Mesodermal cell (in vitro differentiated cells): ENCODE measurements at regions not wholly inside any gene's neighbourhood (a gene's known extent, or its start where the extent isn't known, plus 50 kb on each side); places are given as distances from the start of the nearest gene placed in this dataset.

Source experiments
- H3K27ac ChIP-seq: 2 replicates; pipeline ENCODE4 v1.7.0; 2013; ENCODE audit warnings: mild to moderate bottlenecking, low read depth, low read length, moderate library complexity; ENCODE audit not compliant: severe bottlenecking
- H3K36me3 ChIP-seq: 2 replicates; pipeline ENCODE4 v1.7.1; 2013; ENCODE audit warnings: mild to moderate bottlenecking, low read length, moderate library complexity; ENCODE audit not compliant: control insufficient read depth, insufficient read depth
- H3K4me1 ChIP-seq: one replicate; pipeline ENCODE4 v1.7.1; 2013; ENCODE audit warnings: mild to moderate bottlenecking, low read length; ENCODE audit not compliant: insufficient read depth, control insufficient read depth, poor library complexity, severe bottlenecking
- H3K4me3 ChIP-seq: 2 replicates; pipeline ENCODE4 v1.7.0; 2013; ENCODE audit warnings: low read length, control low read depth, mild to moderate bottlenecking; ENCODE audit not compliant: insufficient read depth, poor library complexity, severe bottlenecking; ENCODE audit errors: extremely low read depth
- H3K9me3 ChIP-seq: 2 replicates; pipeline ENCODE4 v1.7.1; 2013; ENCODE audit warnings: mild to moderate bottlenecking, low read length, moderate library complexity; ENCODE audit not compliant: control insufficient read depth
- WGBS, 2 experiments: methylation state at CpG; one replicate each; pipeline ENCODE4 v1.1.5; 2013; ENCODE audit warnings: missing lambda C conversion rate in 2 of 2; ENCODE audit not compliant: insufficient coverage in 2 of 2; 5-methylcytosine and 5-hydroxymethylcytosine counted together

- no peaks in the 10 kb centered on the region for H3K9me3 ChIP-seq
- no peaks in the 10 kb centered on the region for H3K4me1 ChIP-seq
- WGBS, 2 experiments, result no CpG with 5 or more reads among the region's 1 CpG
- no peak overlapping the region for H3K27ac ChIP-seq
- no peaks in the 10 kb centered on the region for H3K36me3 ChIP-seq
- H3K4me3 ChIP-seq, result no peak overlapping the region
Measured at GRCh38 chr4:28724239-28724638, 1863.6 kb downstream of the STIM2 start.

GRCh38 chr4:28730304-28730703, 1869.7 kb downstream of the STIM2 start:
- no CpG with 5 or more reads among the region's 2 CpGs for WGBS, 2 experiments
- Histone ChIP-seq H3K36me3 (no peaks in the 10 kb centered on the region), H3K4me3 (no peak overlapping the region), H3K9me3 (no peaks in the 10 kb centered on the region), H3K4me1 (no peaks in the 10 kb centered on the region), H3K27ac (no peak overlapping the region)

- no peaks in the 10 kb centered on the region for H3K36me3 ChIP-seq
- WGBS, 2 experiments, result 75% methylated on average over 2 of the region's 4 CpGs
- no peak overlapping the region for H3K4me3 ChIP-seq
- no peaks in the 10 kb centered on the region for H3K9me3 ChIP-seq
- H3K27ac ChIP-seq, result no peak overlapping the region
- H3K4me1 ChIP-seq, result no peaks in the 10 kb centered on the region
Measured at GRCh38 chr4:28744066-28744465, 1883.4 kb downstream of the STIM2 start.

GRCh38 chr4:28754376-28754775, 1893.7 kb downstream of the STIM2 start:
- Histone ChIP-seq H3K9me3 (no peaks in the 10 kb centered on the region), H3K4me1 (no peaks in the 10 kb centered on the region), H3K27ac (no peak overlapping the region), H3K4me3 (no peak overlapping the region), H3K36me3 (no peaks in the 10 kb centered on the region)
- no CpG with 5 or more reads among the region's 3 CpGs for WGBS, 2 experiments

GRCh38 chr4:28755081-28755480, 1894.4 kb downstream of the STIM2 start:
- no peaks in the 10 kb centered on the region for H3K36me3 ChIP-seq
- no peaks in the 10 kb centered on the region for H3K4me1 ChIP-seq
- 58% methylated on average over 2 of the region's 2 CpGs; no CpG with 5 or more reads in 1 of the 2 experiments for WGBS, 2 experiments
- no peak overlapping the region for H3K27ac ChIP-seq
- H3K4me3 ChIP-seq, result no peak overlapping the region
- no peaks in the 10 kb centered on the region for H3K9me3 ChIP-seq

- Histone ChIP-seq H3K36me3 (no peaks in the 10 kb centered on the region), H3K4me1 (no peaks in the 10 kb centered on the region), H3K27ac (no peak overlapping the region), H3K4me3 (no peak overlapping the region), H3K9me3 (no peaks in the 10 kb centered on the region)
Measured at GRCh38 chr4:28759064-28759463, 1898.4 kb downstream of the STIM2 start.

GRCh38 chr4:28760003-28760402, 1899.4 kb downstream of the STIM2 start:
- Histone ChIP-seq H3K4me1 (no peaks in the 10 kb centered on the region), H3K27ac (no peak overlapping the region), H3K9me3 (no peaks in the 10 kb centered on the region), H3K4me3 (no peak overlapping the region), H3K36me3 (no peaks in the 10 kb centered on the region)
- 84 to 94% methylated on average over 3 to 4 of the region's 6 CpGs for WGBS, 2 experiments

GRCh38 chr4:28772066-28772465, 1911.4 kb downstream of the STIM2 start:
- Histone ChIP-seq H3K9me3 (no peaks in the 10 kb centered on the region), H3K4me3 (no peak overlapping the region), H3K36me3 (no peaks in the 10 kb centered on the region), H3K27ac (no peak overlapping the region), H3K4me1 (peaks cover 6% of the 10 kb centered on the region)
- WGBS, 2 experiments, result 100% methylated on average over 1 of the region's 1 CpG; no CpG with 5 or more reads in 1 of the 2 experiments

- Histone ChIP-seq H3K27ac (no peak overlapping the region), H3K4me1 (peaks cover 6% of the 10 kb centered on the region), H3K9me3 (no peaks in the 10 kb centered on the region), H3K36me3 (no peaks in the 10 kb centered on the region), H3K4me3 (no peak overlapping the region)
- 86 to 100% methylated on average over 1 of the region's 2 CpGs for WGBS, 2 experiments
Measured at GRCh38 chr4:28772788-28773187, 1912.1 kb downstream of the STIM2 start.

- WGBS, 2 experiments, result no CpG with 5 or more reads among the region's 2 CpGs
- Histone ChIP-seq H3K27ac (no peak overlapping the region), H3K4me3 (no peak overlapping the region), H3K9me3 (no peaks in the 10 kb centered on the region), H3K36me3 (no peaks in the 10 kb centered on the region), H3K4me1 (peaks cover 6% of the 10 kb centered on the region)
Measured at GRCh38 chr4:28774344-28774743, 1913.7 kb downstream of the STIM2 start.

GRCh38 chr4:28776004-28776403, 1915.4 kb downstream of the STIM2 start:
- no peak overlapping the region for H3K27ac ChIP-seq
- H3K4me1 ChIP-seq, result peaks cover 3% of the 10 kb centered on the region
- H3K36me3 ChIP-seq, result no peaks in the 10 kb centered on the region
- no CpG with 5 or more reads among the region's 2 CpGs for WGBS, 2 experiments
- H3K4me3 ChIP-seq, result no peak overlapping the region
- H3K9me3 ChIP-seq, result no peaks in the 10 kb centered on the region

GRCh38 chr4:28784188-28784587, 1923.5 kb downstream of the STIM2 start:
- Histone ChIP-seq H3K36me3 (no peaks in the 10 kb centered on the region), H3K4me3 (no peak overlapping the region), H3K27ac (no peak overlapping the region), H3K9me3 (no peaks in the 10 kb centered on the region), H3K4me1 (no peaks in the 10 kb centered on the region)
